GM23338 (cell line): ENCODE measurements at regions not wholly inside any gene's neighbourhood (a gene's known extent, or its start where the extent isn't known, plus 50 kb on each side); places are given as distances from the start of the nearest gene placed in this dataset.

Experiments
- ATAC-seq: fragments of 200-7000 bp; cut with Tn5 transposase; 3 replicates; pipeline ENCODE4 v1.9.1; 2020
- DNase-seq: peaks from one replicate; pipeline ENCODE4 v3.0.0-alpha.2; 2015; ENCODE audit warnings: low spot score
- H2AFZ ChIP-seq: fragments of 200-600 bp; sonication (generic); 2 replicates; pipeline ENCODE4 v1.8.0; 2016; ENCODE audit warnings: antibody characterized with exemption, mild to moderate bottlenecking, moderate library complexity
- H3F3A ChIP-seq: fragments of 200-600 bp; sonication (generic); replicated peaks from 2 replicates; pipeline ENCODE4 v1.8.0; 2017; ENCODE audit warnings: antibody characterized with exemption, mixed run types, low read depth
- H3K27ac ChIP-seq: fragments of 200-600 bp; sonication (generic); 2 replicates; pipeline ENCODE4 v1.6.1; 2016; ENCODE audit warnings: low read depth
- H3K27me3 ChIP-seq: fragments of 200-600 bp; sonication (generic); 2 replicates; pipeline ENCODE4 v1.8.0; 2016; ENCODE audit warnings: mild to moderate bottlenecking, mixed run types, moderate library complexity; ENCODE audit not compliant: insufficient read depth
- H3K36me3 ChIP-seq: fragments of 200-600 bp; sonication (generic); 2 replicates; pipeline ENCODE4 v1.8.0; 2016; ENCODE audit warnings: mild to moderate bottlenecking; ENCODE audit not compliant: insufficient read depth
- H3K4me1 ChIP-seq: fragments of 200-600 bp; sonication (generic); 2 replicates; pipeline ENCODE4 v1.8.0; 2016; ENCODE audit warnings: mild to moderate bottlenecking, moderate library complexity; ENCODE audit not compliant: insufficient read depth
- H3K4me2 ChIP-seq: fragments of 200-600 bp; sonication (generic); 2 replicates; pipeline ENCODE4 v1.7.1; 2017; ENCODE audit warnings: mixed run types
- H3K4me3 ChIP-seq: fragments of 200-600 bp; sonication (generic); 2 replicates; pipeline ENCODE4 v1.6.1; 2016; ENCODE audit warnings: mixed run types
- H3K79me2 ChIP-seq: fragments of 200-600 bp; sonication (generic); replicated peaks from 2 replicates; pipeline ENCODE4 v1.8.0; 2017; ENCODE audit warnings: mild to moderate bottlenecking; ENCODE audit not compliant: insufficient read depth
- H3K9me2 ChIP-seq: fragments of 200-600 bp; sonication (generic); 2 replicates; pipeline ENCODE4 v1.8.0; 2017; ENCODE audit not compliant: insufficient read depth
- H4K20me1 ChIP-seq: fragments of 200-600 bp; sonication (generic); replicated peaks from 2 replicates; pipeline ENCODE4 v1.8.0; 2017; ENCODE audit warnings: mild to moderate bottlenecking; ENCODE audit not compliant: insufficient read depth
- H3K27ac Mint-ChIP-seq: 2 replicates; pipeline ENCODE4 v1.8.0; 2020; ENCODE audit warnings: inconsistent platforms, mild to moderate bottlenecking, moderate library complexity, mixed read lengths
- H3K27me3 Mint-ChIP-seq: 3 replicates; pipeline ENCODE4 v1.8.0; 2022; ENCODE audit warnings: low read depth, mild to moderate bottlenecking, moderate library complexity, mixed read lengths, inconsistent platforms; ENCODE audit not compliant: insufficient read depth, poor library complexity
- H3K36me3 Mint-ChIP-seq: 3 replicates; pipeline ENCODE4 v1.8.0; 2021; ENCODE audit warnings: low read depth, mild to moderate bottlenecking, inconsistent platforms, moderate library complexity, mixed read lengths
- H3K4me1 Mint-ChIP-seq: 3 replicates; pipeline ENCODE4 v1.8.0; 2020; ENCODE audit warnings: mild to moderate bottlenecking, inconsistent platforms, mixed read lengths
- H3K4me3 Mint-ChIP-seq: 3 replicates; pipeline ENCODE4 v1.8.0; 2021; ENCODE audit warnings: moderate library complexity, mild to moderate bottlenecking, inconsistent platforms, mixed read lengths
- H3K9me3 Mint-ChIP-seq: 3 replicates; pipeline ENCODE4 v1.8.0; 2020; ENCODE audit warnings: moderate library complexity, mild to moderate bottlenecking, inconsistent platforms, mixed read lengths
- CREB1 ChIP-seq: fragments of 250-450 bp; sonication (Bioruptor Pico); IDR thresholded peaks from 2 replicates; pipeline ENCODE4 v1.5.0; 2020; ENCODE audit warnings: low read depth, mild to moderate bottlenecking, moderate library complexity
- CTCF ChIP-seq, 2 experiments: fragments of 200-600 bp in 1 of 2; sonication (generic) in 1 of 2; conservative IDR thresholded peaks; 2 replicates each; pipeline versions ENCODE4 v1.5.1 to v1.6.1; 2016 to 2017; ENCODE audit warnings: antibody characterized with exemption in 2 of 2, low read depth in 2 of 2, mild to moderate bottlenecking in 2 of 2, moderate library complexity in 1 of 2
- EZH2 ChIP-seq: fragments of 200-600 bp; sonication (generic); IDR thresholded peaks from one replicate; pipeline ENCODE4 v1.8.0; 2017; ENCODE audit warnings: antibody characterized with exemption, mild to moderate bottlenecking, low read depth; ENCODE audit not compliant: unreplicated experiment
- EZH2phosphoT487 ChIP-seq: fragments of 200-600 bp; sonication (generic); IDR thresholded peaks from one replicate; pipeline ENCODE4 v1.8.1; 2018; ENCODE audit warnings: antibody characterized with exemption; ENCODE audit not compliant: unreplicated experiment
- NANOG ChIP-seq: IDR thresholded peaks from 2 replicates; pipeline ENCODE4 v1.6.1; 2016; ENCODE audit warnings: antibody characterized with exemption, borderline replicate concordance
- POLR2AphosphoS5 ChIP-seq: IDR thresholded peaks from 2 replicates; pipeline ENCODE4 v1.6.1; 2016; ENCODE audit warnings: antibody characterized with exemption, low read depth
- STAT1 ChIP-seq: IDR thresholded peaks from one replicate; pipeline ENCODE4 v1.6.1; 2016; ENCODE audit warnings: antibody characterized with exemption; ENCODE audit not compliant: unreplicated experiment
- ZNF114 ChIP-seq: fragments of 250-450 bp; sonication (Bioruptor Pico); IDR thresholded peaks from 2 replicates; pipeline ENCODE4 v1.5.0; 2020; ENCODE audit warnings: mild to moderate bottlenecking, moderate library complexity
- ZNF331 ChIP-seq: fragments of 250-450 bp; sonication (Bioruptor Pico); IDR thresholded peaks from 2 replicates; pipeline ENCODE4 v1.5.0; 2020; ENCODE audit warnings: low read depth, mild to moderate bottlenecking, moderate library complexity
- ZNF462 ChIP-seq: fragments of 250-450 bp; sonication (Bioruptor Pico); IDR thresholded peaks from 2 replicates; pipeline ENCODE4 v1.5.0; 2020; ENCODE audit warnings: mild to moderate bottlenecking, moderate library complexity
- TF ChIP-seq, protein P1 (sequence below): IDR thresholded peaks from one replicate; pipeline ENCODE4 v1.6.1; 2018; ENCODE audit warnings: antibody characterized with exemption; ENCODE audit not compliant: unreplicated experiment

DNA sequence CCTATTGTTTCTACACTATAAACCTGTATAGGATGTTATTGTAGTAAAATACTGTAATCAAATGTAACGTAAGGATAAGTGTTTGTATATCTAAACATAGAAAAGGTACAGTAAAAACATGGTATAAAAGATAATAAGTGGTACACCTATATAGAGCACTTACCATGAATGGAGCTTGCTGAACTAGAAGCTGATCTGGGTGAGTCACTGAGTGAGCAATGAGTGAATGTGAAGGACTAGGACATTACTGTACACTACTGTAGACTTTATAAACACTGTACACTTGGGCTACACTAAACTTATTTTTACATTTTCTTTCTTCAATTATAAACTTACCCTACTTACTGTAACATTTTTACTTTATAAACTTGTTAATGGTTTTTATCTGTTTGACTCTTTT is 732.9 kb upstream of the LRRN3 start:
- no peak overlapping the region for H3K4me3 Mint-ChIP-seq
- H3K27ac Mint-ChIP-seq = no peak overlapping the region
- Histone ChIP-seq H3K4me2 (no peak overlapping the region), H3K36me3 (no peaks in the 10 kb centered on the region), H3K4me3 (no peak overlapping the region), H3K4me1 (no peaks in the 10 kb centered on the region), H3K79me2 (no peaks in the 10 kb centered on the region), H4K20me1 (no peaks in the 10 kb centered on the region), H2AFZ (no peak overlapping the region), H3K27me3 (no peaks in the 10 kb centered on the region), H3K9me2 (peaks cover 4% of the 10 kb centered on the region; the same call in 1 of the 2 replicates), H3F3A (no peaks in the 10 kb centered on the region), H3K27ac (no peak overlapping the region)
- ATAC-seq (no peak), DNase-seq (no peak)
- TF ChIP-seq STAT1 (no peak), POLR2AphosphoS5 (no peak), CTCF (conservative IDR thresholded peaks at IDR 0.05; ENCODE audit: low read depth in 2 of 2) (no peak), EZH2phosphoT487 (no peak), ZNF462 (CRISPR knock-in tag) (no peak), CREB1 (no peak), NANOG (no peak), ZNF331 (CRISPR knock-in tag) (no peak), EZH2 (no peak), ZNF114 (CRISPR knock-in tag) (no peak)
- TF ChIP-seq, protein P1, sequence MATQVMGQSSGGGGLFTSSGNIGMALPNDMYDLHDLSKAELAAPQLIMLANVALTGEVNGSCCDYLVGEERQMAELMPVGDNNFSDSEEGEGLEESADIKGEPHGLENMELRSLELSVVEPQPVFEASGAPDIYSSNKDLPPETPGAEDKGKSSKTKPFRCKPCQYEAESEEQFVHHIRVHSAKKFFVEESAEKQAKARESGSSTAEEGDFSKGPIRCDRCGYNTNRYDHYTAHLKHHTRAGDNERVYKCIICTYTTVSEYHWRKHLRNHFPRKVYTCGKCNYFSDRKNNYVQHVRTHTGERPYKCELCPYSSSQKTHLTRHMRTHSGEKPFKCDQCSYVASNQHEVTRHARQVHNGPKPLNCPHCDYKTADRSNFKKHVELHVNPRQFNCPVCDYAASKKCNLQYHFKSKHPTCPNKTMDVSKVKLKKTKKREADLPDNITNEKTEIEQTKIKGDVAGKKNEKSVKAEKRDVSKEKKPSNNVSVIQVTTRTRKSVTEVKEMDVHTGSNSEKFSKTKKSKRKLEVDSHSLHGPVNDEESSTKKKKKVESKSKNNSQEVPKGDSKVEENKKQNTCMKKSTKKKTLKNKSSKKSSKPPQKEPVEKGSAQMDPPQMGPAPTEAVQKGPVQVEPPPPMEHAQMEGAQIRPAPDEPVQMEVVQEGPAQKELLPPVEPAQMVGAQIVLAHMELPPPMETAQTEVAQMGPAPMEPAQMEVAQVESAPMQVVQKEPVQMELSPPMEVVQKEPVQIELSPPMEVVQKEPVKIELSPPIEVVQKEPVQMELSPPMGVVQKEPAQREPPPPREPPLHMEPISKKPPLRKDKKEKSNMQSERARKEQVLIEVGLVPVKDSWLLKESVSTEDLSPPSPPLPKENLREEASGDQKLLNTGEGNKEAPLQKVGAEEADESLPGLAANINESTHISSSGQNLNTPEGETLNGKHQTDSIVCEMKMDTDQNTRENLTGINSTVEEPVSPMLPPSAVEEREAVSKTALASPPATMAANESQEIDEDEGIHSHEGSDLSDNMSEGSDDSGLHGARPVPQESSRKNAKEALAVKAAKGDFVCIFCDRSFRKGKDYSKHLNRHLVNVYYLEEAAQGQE = no peak
- no peaks in the 10 kb centered on the region for H3K27me3 Mint-ChIP-seq
- H3K4me1 Mint-ChIP-seq = no peaks in the 10 kb centered on the region
- H3K9me3 Mint-ChIP-seq = no peaks in the 10 kb centered on the region; the same call in 2 of the 3 replicates
- H3K36me3 Mint-ChIP-seq = no peaks in the 10 kb centered on the region
